ENCODE measurements at regions not wholly inside any gene's neighbourhood (a gene's known extent, or its start where the extent isn't known, plus 50 kb on each side); places are given as distances from the start of the nearest gene placed in this dataset.

- no peaks in the 10 kb centered on the region for H3K9me3 ChIP-seq (ENCODE audit: control insufficient read depth, low read length)
Measured at GRCh38 chr14:21964180-21964579, 290.6 kb upstream of the OR4E1 start.

GRCh38 chr14:21960636-21961035 is 287.0 kb upstream of the OR4E1 start:
- Histone ChIP-seq H3K4me3 (ENCODE audit: low read length in 2 of 2) (no peak overlapping the region), H3K27ac (ENCODE audit: low read depth in 1 of 2, low read length in 2 of 2) (no peak overlapping the region), H3K9me3 (ENCODE audit: control insufficient read depth, low read length) (no peaks in the 10 kb centered on the region), H3K36me3 (ENCODE audit: control insufficient read depth in 1 of 2, insufficient read depth in 2 of 2, low read length in 1 of 2) (no peaks in the 10 kb centered on the region), H3K4me1 (ENCODE audit: control insufficient read depth in 1 of 2, insufficient read depth in 2 of 2, low read length in 2 of 2) (no peaks in the 10 kb centered on the region), H3K27me3 (ENCODE audit: control insufficient read depth in 1 of 2, insufficient read depth in 2 of 2, low read length in 1 of 2) (no peaks in the 10 kb centered on the region)
- DNase-seq (no peak), ATAC-seq (ENCODE audit: low FRiP score) (no peak)
- 38 to 49% methylated on average over 1 of the region's 1 CpG for WGBS, 2 donors
- intact Hi-C loops (cut with DNase I): no loop called here

More at GRCh38 chr14:21964180-21964579, 290.6 kb upstream of the OR4E1 start:
- Histone ChIP-seq H3K27me3 (ENCODE audit: control insufficient read depth in 1 of 2, insufficient read depth in 2 of 2, low read length in 1 of 2) (peaks cover 0 to 3% of the 10 kb centered on the region in 2 donors), H3K36me3 (ENCODE audit: control insufficient read depth in 1 of 2, insufficient read depth in 2 of 2, low read length in 1 of 2) (no peaks in the 10 kb centered on the region), H3K27ac (ENCODE audit: low read depth in 1 of 2, low read length in 2 of 2) (no peak overlapping the region), H3K4me1 (ENCODE audit: control insufficient read depth in 1 of 2, insufficient read depth in 2 of 2, low read length in 2 of 2) (no peaks in the 10 kb centered on the region), H3K4me3 (ENCODE audit: low read length in 2 of 2) (no peak overlapping the region)
- intact Hi-C loops (cut with DNase I): no loop called here
- DNase-seq: no peak
- ATAC-seq (ENCODE audit: low FRiP score): no peak
- WGBS, 2 donors: 56 to 59% methylated on average over 1 of the region's 1 CpG

DNA sequence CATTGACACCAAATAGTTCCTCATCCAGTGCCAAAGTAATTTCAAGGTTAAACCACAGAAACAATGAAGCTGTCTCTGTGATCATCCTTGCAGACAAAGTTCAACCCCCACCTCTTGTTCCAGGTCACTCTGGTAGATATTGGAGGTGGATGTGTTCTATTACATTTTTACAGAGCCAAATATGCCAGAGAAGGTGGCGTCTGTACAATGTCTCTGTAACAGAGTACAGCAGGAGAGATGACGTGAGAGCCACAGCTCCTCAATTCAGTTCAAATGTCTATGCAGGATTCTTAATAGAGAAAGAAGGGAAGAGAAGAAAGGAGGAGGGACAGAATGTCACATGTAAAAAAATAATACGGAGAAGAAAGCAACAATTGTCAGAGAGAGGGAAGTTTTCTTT is 268.3 kb upstream of the OR4E1 start:
- DNase-seq (no peak), ATAC-seq (ENCODE audit: low FRiP score) (no peak)
- 63 to 65% methylated on average over 3 of the region's 3 CpGs for WGBS, 2 donors
- Histone ChIP-seq H3K4me1 (ENCODE audit: control insufficient read depth in 1 of 2, insufficient read depth in 2 of 2, low read length in 2 of 2) (no peaks in the 10 kb centered on the region), H3K4me3 (ENCODE audit: low read length in 2 of 2) (no peak overlapping the region), H3K27me3 (ENCODE audit: control insufficient read depth in 1 of 2, insufficient read depth in 2 of 2, low read length in 1 of 2) (no peaks in the 10 kb centered on the region), H3K27ac (ENCODE audit: low read depth in 1 of 2, low read length in 2 of 2) (no peak overlapping the region), H3K36me3 (ENCODE audit: control insufficient read depth in 1 of 2, insufficient read depth in 2 of 2, low read length in 1 of 2) (no peaks in the 10 kb centered on the region), H3K9me3 (ENCODE audit: control insufficient read depth, low read length) (no peaks in the 10 kb centered on the region)
- intact Hi-C loops (cut with DNase I): no loop called here

GRCh38 chr14:21940887-21941856 is 267.6 kb upstream of the OR4E1 start:
- no peak overlapping the region for H3K4me3 ChIP-seq (ENCODE audit: low read length in 2 of 2)

DNA sequence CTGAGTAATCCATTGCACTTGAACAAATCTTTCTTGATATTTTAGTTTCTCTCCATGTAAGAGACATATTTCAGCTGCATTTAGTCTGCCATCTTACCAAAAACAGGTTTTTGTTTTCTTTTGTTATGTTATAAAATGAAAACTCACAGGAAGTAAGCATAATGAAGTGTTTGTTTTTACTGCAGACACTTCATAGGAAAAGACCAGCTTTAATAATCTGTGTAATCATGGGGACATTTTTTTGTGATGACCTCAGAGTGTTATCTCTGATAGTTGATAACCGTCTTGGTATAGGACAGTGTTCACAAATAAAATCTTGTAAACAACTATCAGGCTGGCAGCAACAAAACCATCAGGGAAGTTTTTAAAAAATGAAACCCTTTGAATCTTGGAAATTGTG is 266.2 kb upstream of the OR4E1 start:
- ATAC-seq (ENCODE audit: low FRiP score) (no peak), DNase-seq (no peak)
- intact Hi-C loops (cut with DNase I): no loop called here
- Histone ChIP-seq H3K27me3 (ENCODE audit: control insufficient read depth in 1 of 2, insufficient read depth in 2 of 2, low read length in 1 of 2) (no peaks in the 10 kb centered on the region), H3K4me3 (ENCODE audit: low read length in 2 of 2) (no peak overlapping the region), H3K27ac (ENCODE audit: low read depth in 1 of 2, low read length in 2 of 2) (no peak overlapping the region), H3K36me3 (ENCODE audit: control insufficient read depth in 1 of 2, insufficient read depth in 2 of 2, low read length in 1 of 2) (no peaks in the 10 kb centered on the region), H3K4me1 (ENCODE audit: control insufficient read depth in 1 of 2, insufficient read depth in 2 of 2, low read length in 2 of 2) (no peaks in the 10 kb centered on the region), H3K9me3 (ENCODE audit: control insufficient read depth, low read length) (no peaks in the 10 kb centered on the region)
- WGBS, 2 donors: 66 to 70% methylated on average over 1 of the region's 1 CpG

More at GRCh38 chr14:21940887-21941856, 267.6 kb upstream of the OR4E1 start:
- intact Hi-C loops (cut with DNase I): no loop called here
- Histone ChIP-seq H3K4me1 (ENCODE audit: control insufficient read depth in 1 of 2, insufficient read depth in 2 of 2, low read length in 2 of 2) (no peaks in the 10 kb centered on the region), H3K36me3 (ENCODE audit: control insufficient read depth in 1 of 2, insufficient read depth in 2 of 2, low read length in 1 of 2) (no peaks in the 10 kb centered on the region), H3K27me3 (ENCODE audit: control insufficient read depth in 1 of 2, insufficient read depth in 2 of 2, low read length in 1 of 2) (no peaks in the 10 kb centered on the region), H3K9me3 (ENCODE audit: control insufficient read depth, low read length) (no peaks in the 10 kb centered on the region), H3K27ac (ENCODE audit: low read depth in 1 of 2, low read length in 2 of 2) (no peak overlapping the region)
- WGBS, 2 donors: 55 to 59% methylated on average over 7 of the region's 7 CpGs
- no peak for DNase-seq
- ATAC-seq (ENCODE audit: low FRiP score): no peak

DNA sequence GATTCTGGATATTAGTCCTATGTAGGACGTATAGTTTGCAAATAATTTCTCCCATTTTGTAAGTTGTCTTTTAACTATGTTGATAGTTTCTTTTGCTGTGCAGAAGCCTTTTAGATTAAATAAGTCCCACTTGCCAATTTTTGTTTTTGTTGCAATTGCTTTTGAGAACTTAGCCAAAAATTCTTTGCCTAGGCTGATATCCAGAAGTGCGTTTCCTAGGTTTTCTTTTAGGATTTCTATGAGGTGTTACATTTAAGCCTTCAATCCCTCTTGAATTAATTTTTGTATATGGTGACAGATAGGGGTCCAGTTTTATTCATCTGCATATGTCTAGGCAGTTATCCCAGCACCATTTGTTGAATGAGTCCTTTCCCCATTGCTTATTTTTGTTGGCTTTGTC is 264.4 kb upstream of the OR4E1 start:
- WGBS, 2 donors: 30 to 43% methylated on average over 2 of the region's 2 CpGs
- H3K4me1 ChIP-seq (ENCODE audit: control insufficient read depth in 1 of 2, insufficient read depth in 2 of 2, low read length in 2 of 2): no peaks in the 10 kb centered on the region
- no peak for DNase-seq
- H3K27ac ChIP-seq (ENCODE audit: low read depth in 1 of 2, low read length in 2 of 2): no peak overlapping the region
- intact Hi-C loops (cut with DNase I): no loop called here
- no peaks in the 10 kb centered on the region for H3K9me3 ChIP-seq (ENCODE audit: control insufficient read depth, low read length)
- H3K4me3 ChIP-seq (ENCODE audit: low read length in 2 of 2): no peak overlapping the region
- H3K36me3 ChIP-seq (ENCODE audit: control insufficient read depth in 1 of 2, insufficient read depth in 2 of 2, low read length in 1 of 2): no peaks in the 10 kb centered on the region
- no peak for ATAC-seq (ENCODE audit: low FRiP score)
- H3K27me3 ChIP-seq (ENCODE audit: control insufficient read depth in 1 of 2, insufficient read depth in 2 of 2, low read length in 1 of 2): no peaks in the 10 kb centered on the region

DNA sequence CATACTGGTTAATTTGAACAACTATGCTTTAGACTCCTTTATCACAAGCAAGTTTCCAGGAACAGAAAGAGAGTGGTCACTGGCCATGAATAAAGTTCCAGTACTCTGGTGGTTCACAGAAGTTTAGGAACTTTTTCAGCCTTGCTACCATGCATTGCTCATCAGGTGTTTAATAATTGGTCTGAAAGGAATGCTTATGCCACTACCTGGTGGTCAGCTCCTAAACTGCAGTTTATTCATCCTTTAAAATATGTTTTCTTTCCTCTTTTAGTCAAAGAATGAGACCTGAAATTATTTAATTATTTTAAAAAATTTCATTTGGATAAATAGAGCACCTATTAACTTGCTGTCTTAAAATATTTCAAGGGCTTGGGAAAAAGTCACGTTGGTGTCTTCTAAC is 260.1 kb upstream of the OR4E1 start:
- no peak overlapping the region for H3K27ac ChIP-seq (ENCODE audit: low read depth in 1 of 2, low read length in 2 of 2)
- no peaks in the 10 kb centered on the region for H3K9me3 ChIP-seq (ENCODE audit: control insufficient read depth, low read length)
- H3K4me1 ChIP-seq (ENCODE audit: control insufficient read depth in 1 of 2, insufficient read depth in 2 of 2, low read length in 2 of 2): no peaks in the 10 kb centered on the region
- WGBS, 2 donors: 23 to 33% methylated on average over 1 of the region's 1 CpG
- no peaks in the 10 kb centered on the region for H3K36me3 ChIP-seq (ENCODE audit: control insufficient read depth in 1 of 2, insufficient read depth in 2 of 2, low read length in 1 of 2)
- ATAC-seq (ENCODE audit: low FRiP score) (no peak), DNase-seq (no peak)
- intact Hi-C loops (cut with DNase I): no loop called here
- no peak overlapping the region for H3K4me3 ChIP-seq (ENCODE audit: low read length in 2 of 2)
- no peaks in the 10 kb centered on the region for H3K27me3 ChIP-seq (ENCODE audit: control insufficient read depth in 1 of 2, insufficient read depth in 2 of 2, low read length in 1 of 2)

GRCh38 chr14:21924479-21924878 is 250.9 kb upstream of the OR4E1 start:
- H3K9me3 ChIP-seq (ENCODE audit: control insufficient read depth, low read length): peaks cover 1% of the 10 kb centered on the region
- H3K27ac ChIP-seq (ENCODE audit: low read depth in 1 of 2, low read length in 2 of 2): no peak overlapping the region
- H3K4me3 ChIP-seq (ENCODE audit: low read length in 2 of 2): no peak overlapping the region
- no peaks in the 10 kb centered on the region for H3K36me3 ChIP-seq (ENCODE audit: control insufficient read depth in 1 of 2, insufficient read depth in 2 of 2, low read length in 1 of 2)
- ATAC-seq (ENCODE audit: low FRiP score): no peak
- H3K27me3 ChIP-seq (ENCODE audit: control insufficient read depth in 1 of 2, insufficient read depth in 2 of 2, low read length in 1 of 2): no peaks in the 10 kb centered on the region
- 62 to 70% methylated on average over 5 of the region's 5 CpGs for WGBS, 2 donors
- intact Hi-C loops (cut with DNase I): no loop called here
- no peak for DNase-seq
- H3K4me1 ChIP-seq (ENCODE audit: control insufficient read depth in 1 of 2, insufficient read depth in 2 of 2, low read length in 2 of 2): no peaks in the 10 kb centered on the region

- no peaks in the 10 kb centered on the region for H3K36me3 ChIP-seq (ENCODE audit: control insufficient read depth in 1 of 2, insufficient read depth in 2 of 2, low read length in 1 of 2)
- no peak for DNase-seq
- no peaks in the 10 kb centered on the region for H3K27me3 ChIP-seq (ENCODE audit: control insufficient read depth in 1 of 2, insufficient read depth in 2 of 2, low read length in 1 of 2)
- no peaks in the 10 kb centered on the region for H3K4me1 ChIP-seq (ENCODE audit: control insufficient read depth in 1 of 2, insufficient read depth in 2 of 2, low read length in 2 of 2)
- no peak for ATAC-seq (ENCODE audit: low FRiP score)
- intact Hi-C loops (cut with DNase I): no loop called here
- H3K9me3 ChIP-seq (ENCODE audit: control insufficient read depth, low read length): peaks cover 1% of the 10 kb centered on the region
- H3K4me3 ChIP-seq (ENCODE audit: low read length in 2 of 2): no peak overlapping the region
- H3K27ac ChIP-seq (ENCODE audit: low read depth in 1 of 2, low read length in 2 of 2): no peak overlapping the region
Measured at GRCh38 chr14:21923820-21924219, 250.2 kb upstream of the OR4E1 start.

Measured in aorta (tissue), 5 donors.